Vagina (tissue), 2 donors: ENCODE measurements at regions not wholly inside any gene's neighbourhood (a gene's known extent, or its start where the extent isn't known, plus 50 kb on each side); places are given as distances from the start of the nearest gene placed in this dataset.

Experiments
- CTCF ChIP-seq, 3 experiments: fragments of 450-650 bp in 2 of 3; fragments of 200-600 bp in 1 of 3; sonication (generic) in 1 of 3; IDR thresholded peaks; one replicate each; pipeline ENCODE4 v1.5.1; 2017 to 2019; ENCODE audit warnings: antibody characterized with exemption in 3 of 3, mild to moderate bottlenecking in 2 of 3, moderate library complexity in 2 of 3
- POLR2A ChIP-seq, 2 donors: fragments of 450-650 bp; IDR thresholded peaks; one replicate each; pipeline ENCODE4 v1.6.1; 2017; ENCODE audit warnings: antibody characterized with exemption in 2 of 2, mild to moderate bottlenecking in 2 of 2, moderate library complexity in 2 of 2

- TF ChIP-seq CTCF (IDR thresholded peaks at IDR 0.05), result no peak
- no peak for TF ChIP-seq POLR2A (IDR thresholded peaks at IDR 0.05)
Measured at GRCh38 chr17:73703192-73703591, 58.9 kb upstream of the SDK2 start.
